Gastrocnemius medialis (tissue), 4 donors: ENCODE measurements at regions not wholly inside any gene's neighbourhood (a gene's known extent, or its start where the extent isn't known, plus 50 kb on each side); places are given as distances from the start of the nearest gene placed in this dataset.

Source experiments
- ATAC-seq, 2 donors: fragments of 150-250 bp; one replicate each; pipeline ENCODE4 v1.9.1; 2016
- DNase-seq, 2 donors: peaks; one replicate each; pipeline ENCODE4 v3.0.0-alpha.2; 2019
- H3K27ac ChIP-seq, 4 donors: fragments of 200-600 bp; sonication (generic); 1 replicate in 1 of 4; 2 replicates in 3 of 4; pipeline ENCODE4 v1.5.1; 2016 to 2018; ENCODE audit warnings: mild to moderate bottlenecking in 2 of 4, moderate library complexity in 1 of 4
- H3K27me3 ChIP-seq, 3 donors: fragments of 200-600 bp; sonication (generic) in 2 of 3; 1 replicate in 1 of 3; 2 replicates in 2 of 3; pipeline versions ENCODE4 v1.5.1 to v1.6.0; 2016 to 2019; ENCODE audit warnings: mild to moderate bottlenecking in 1 of 3, moderate library complexity in 1 of 3
- H3K36me3 ChIP-seq, 2 donors: fragments of 200-600 bp; sonication (generic) in 1 of 2; one replicate each; pipeline ENCODE4 v1.5.1; 2017 to 2018
- H3K4me1 ChIP-seq, 2 donors: fragments of 200-600 bp; sonication (generic) in 1 of 2; one replicate each; pipeline ENCODE4 v1.5.1; 2016 to 2017; ENCODE audit warnings: mild to moderate bottlenecking in 2 of 2
- H3K4me3 ChIP-seq, 4 donors: fragments of 200-600 bp; sonication (generic) in 3 of 4; 1 replicate in 1 of 4; 2 replicates in 3 of 4; pipeline ENCODE4 v1.5.1; 2016 to 2019; ENCODE audit warnings: mild to moderate bottlenecking in 2 of 4
- H3K9me3 ChIP-seq, 3 donors: fragments of 200-600 bp; sonication (generic) in 2 of 3; 1 replicate in 1 of 3; 2 replicates in 2 of 3; pipeline ENCODE4 v1.5.1; 2016 to 2019
- CTCF ChIP-seq, 5 experiments: fragments of 450-650 bp in 3 of 5; fragments of 200-600 bp in 2 of 5; sonication (generic) in 2 of 5; IDR thresholded peaks in 4 of 5; conservative IDR thresholded peaks in 1 of 5; 1 replicate in 4 of 5; 2 replicates in 1 of 5; pipeline ENCODE4 v1.5.1; 2016 to 2019; ENCODE audit warnings: antibody characterized with exemption in 5 of 5, mild to moderate bottlenecking in 3 of 5, moderate library complexity in 3 of 5
- POLR2A ChIP-seq, 2 donors: fragments of 450-650 bp; IDR thresholded peaks; one replicate each; pipeline ENCODE4 v1.6.1; 2017; ENCODE audit warnings: antibody characterized with exemption in 2 of 2, mild to moderate bottlenecking in 2 of 2, moderate library complexity in 2 of 2
- in situ Hi-C, 4 donors: fragments of 200-750 bp; cut with MboI; loops; one replicate each; pipeline versions ENCODE4 v1.15.0 to v1.8.0; 2017; ENCODE audit warnings: low sequenced_read_pairs in 4 of 4
- intact Hi-C: fragments of 100-400 bp; cut with DNase I; formaldehyde crosslinking; loops from one replicate; pipeline ENCODE4 v1.15.1; 2023; ENCODE audit warnings: low total_unique reads

- Histone ChIP-seq H3K27me3 (no peaks in the 10 kb centered on the region), H3K4me3 (no peak overlapping the region), H3K36me3 (no peaks in the 10 kb centered on the region), H3K4me1 (no peaks in the 10 kb centered on the region), H3K27ac (no peak overlapping the region), H3K9me3 (no peaks in the 10 kb centered on the region)
- ATAC-seq, result no peak
- in situ Hi-C loops (no loop called here), intact Hi-C loops (no loop called here)
- TF ChIP-seq CTCF (IDR thresholded peaks at IDR 0.05 in 4 of 5, conservative IDR thresholded peaks at IDR 0.05 in 1 of 5) (no peak), POLR2A (IDR thresholded peaks at IDR 0.05) (no peak)
- DNase-seq, result no peak
These were observed 209.7 kb upstream of the KLF3 start for GRCh38 chr4:38454284-38454683.

GRCh38 chr4:38455092-38455862 is 208.7 kb upstream of the KLF3 start:
- Histone ChIP-seq H3K36me3 (no peaks in the 10 kb centered on the region), H3K27ac (no peak overlapping the region), H3K27me3 (no peaks in the 10 kb centered on the region), H3K4me1 (no peaks in the 10 kb centered on the region), H3K9me3 (no peaks in the 10 kb centered on the region), H3K4me3 (no peak overlapping the region)
- in situ Hi-C loops (no loop called here), intact Hi-C loops (no loop called here)
- DNase-seq (no peak), ATAC-seq (no peak)
- TF ChIP-seq CTCF (IDR thresholded peaks at IDR 0.05 in 4 of 5, conservative IDR thresholded peaks at IDR 0.05 in 1 of 5) (no peak), POLR2A (IDR thresholded peaks at IDR 0.05) (no peak)

- Histone ChIP-seq H3K36me3 (no peaks in the 10 kb centered on the region), H3K27ac (no peak overlapping the region), H3K4me3 (no peak overlapping the region), H3K4me1 (no peaks in the 10 kb centered on the region), H3K27me3 (no peaks in the 10 kb centered on the region), H3K9me3 (no peaks in the 10 kb centered on the region)
- TF ChIP-seq POLR2A (IDR thresholded peaks at IDR 0.05), result no peak
- TF ChIP-seq CTCF (IDR thresholded peaks at IDR 0.05 in 4 of 5, conservative IDR thresholded peaks at IDR 0.05 in 1 of 5), result no peak
- intact Hi-C loops, result no loop called here
- in situ Hi-C loops, result no loop called here
- DNase-seq (no peak), ATAC-seq (no peak)
These were observed 207.9 kb upstream of the KLF3 start for GRCh38 chr4:38456096-38456495.

- H3K9me3 ChIP-seq, result no peaks in the 10 kb centered on the region
- H3K4me3 ChIP-seq, result no peak overlapping the region
- no peak for ATAC-seq
- TF ChIP-seq CTCF (IDR thresholded peaks at IDR 0.05 in 4 of 5, conservative IDR thresholded peaks at IDR 0.05 in 1 of 5), result no peak
- no peak for TF ChIP-seq POLR2A (IDR thresholded peaks at IDR 0.05)
- H3K4me1 ChIP-seq, result no peaks in the 10 kb centered on the region
- no peak overlapping the region for H3K27ac ChIP-seq
- H3K27me3 ChIP-seq, result no peaks in the 10 kb centered on the region
- H3K36me3 ChIP-seq, result no peaks in the 10 kb centered on the region
- in situ Hi-C loops, result no loop called here
- intact Hi-C loops, result no loop called here
- no peak for DNase-seq
These were observed 202.7 kb upstream of the KLF3 start for GRCh38 chr4:38461342-38461741.
